Astrocyte (in vitro differentiated cells and primary cell): ENCODE measurements at regions not wholly inside any gene's neighbourhood (a gene's known extent, or its start where the extent isn't known, plus 50 kb on each side); places are given as distances from the start of the nearest gene placed in this dataset.

Experiments
- DNase-seq: peaks from one replicate; pipeline ENCODE4 v3.0.0-alpha.2; 2010; ENCODE audit warnings: low read depth
- FAIRE-seq: peaks from 2 replicates; lab custom pipeline; 2011; peaks lifted over from hg19 to GRCh38; lab: Jason Lieb, UNC
- H2AFZ ChIP-seq: 2 replicates; pipeline ENCODE4 v1.6.0; 2012; ENCODE audit warnings: low read depth, low read length, inconsistent platforms
- H3K27ac ChIP-seq: 2 replicates; pipeline ENCODE4 v1.5.1; 2011; ENCODE audit warnings: low read depth, low read length, inconsistent platforms
- H3K27me3 ChIP-seq: 2 replicates; pipeline ENCODE4 v1.6.0; 2011; ENCODE audit warnings: low read length, inconsistent platforms; ENCODE audit not compliant: insufficient read depth
- H3K36me3 ChIP-seq: 2 replicates; pipeline ENCODE4 v1.5.1; 2011; ENCODE audit warnings: low read length, inconsistent platforms; ENCODE audit not compliant: insufficient read depth
- H3K4me1 ChIP-seq: 2 replicates; pipeline ENCODE4 v1.5.1; 2011; ENCODE audit warnings: low read length, inconsistent platforms; ENCODE audit not compliant: insufficient read depth
- H3K4me2 ChIP-seq: 2 replicates; pipeline ENCODE4 v1.6.0; 2012; ENCODE audit warnings: low read length, inconsistent platforms
- H3K4me3 ChIP-seq: 2 replicates; pipeline ENCODE4 v1.5.1; 2011; ENCODE audit warnings: low read depth, mild to moderate bottlenecking, low read length, inconsistent platforms; ENCODE audit not compliant: insufficient read depth
- H3K79me2 ChIP-seq: 2 replicates; pipeline ENCODE4 v1.6.0; 2012; ENCODE audit warnings: mild to moderate bottlenecking, low read length, inconsistent platforms; ENCODE audit not compliant: insufficient read depth
- H3K9ac ChIP-seq: 2 replicates; pipeline ENCODE4 v1.6.0; 2012; ENCODE audit warnings: mild to moderate bottlenecking, low read length, inconsistent platforms
- H3K9me3 ChIP-seq: 2 replicates; pipeline ENCODE4 v1.5.1; 2012; ENCODE audit warnings: low read depth, mild to moderate bottlenecking, low read length, inconsistent platforms; ENCODE audit not compliant: insufficient read depth
- H4K20me1 ChIP-seq: 2 replicates; pipeline ENCODE4 v1.6.0; 2012; ENCODE audit warnings: low read length, inconsistent platforms; ENCODE audit not compliant: insufficient read depth
- H3K27ac Mint-ChIP-seq: one replicate; pipeline ENCODE4 v1.8.0; 2021; ENCODE audit warnings: mild to moderate bottlenecking, mixed read lengths; ENCODE audit not compliant: unreplicated experiment
- H3K27me3 Mint-ChIP-seq: one replicate; pipeline ENCODE4 v1.8.0; 2021; ENCODE audit warnings: low read depth, mixed read lengths; ENCODE audit not compliant: unreplicated experiment
- H3K36me3 Mint-ChIP-seq: one replicate; pipeline ENCODE4 v1.8.0; 2021; ENCODE audit warnings: low read depth, mixed read lengths; ENCODE audit not compliant: unreplicated experiment
- H3K4me1 Mint-ChIP-seq: one replicate; pipeline ENCODE4 v1.8.0; 2021; ENCODE audit warnings: low read depth, mixed read lengths; ENCODE audit not compliant: unreplicated experiment
- H3K4me3 Mint-ChIP-seq: one replicate; pipeline ENCODE4 v1.8.0; 2021; ENCODE audit warnings: mild to moderate bottlenecking, moderate library complexity, mixed read lengths; ENCODE audit not compliant: unreplicated experiment
- H3K9me3 Mint-ChIP-seq: one replicate; pipeline ENCODE4 v1.8.0; 2021; ENCODE audit warnings: mild to moderate bottlenecking, mixed read lengths; ENCODE audit not compliant: unreplicated experiment
- CTCF ChIP-seq: IDR thresholded peaks from 2 replicates; pipeline ENCODE4 v1.5.1; 2011; ENCODE audit warnings: low read depth, mild to moderate bottlenecking, inconsistent platforms, low read length, moderate library complexity; ENCODE audit not compliant: insufficient read depth
- EZH2 ChIP-seq: IDR thresholded peaks from 2 replicates; pipeline ENCODE4 v1.6.1; 2012; ENCODE audit warnings: mild to moderate bottlenecking, low read length, inconsistent platforms; ENCODE audit not compliant: insufficient read depth

GRCh38 chr2:22126978-22127377 lies 1003.2 kb downstream of the TDRD15 start:
- no peak overlapping the region for H3K27ac ChIP-seq
- H3K4me3 ChIP-seq: no peak overlapping the region
- TF ChIP-seq EZH2 (no peak), CTCF (no peak)
- no peaks in the 10 kb centered on the region for H3K27me3 ChIP-seq
- DNase-seq: no peak
- H2AFZ ChIP-seq: no peak overlapping the region
- H3K27ac Mint-ChIP-seq: no peak overlapping the region
- no peaks in the 10 kb centered on the region for H3K36me3 ChIP-seq
- no peak overlapping the region for H3K4me2 ChIP-seq
- no peaks in the 10 kb centered on the region for H3K79me2 ChIP-seq
- no peaks in the 10 kb centered on the region for H3K36me3 Mint-ChIP-seq
- peaks cover 2% of the 10 kb centered on the region for H3K4me1 Mint-ChIP-seq
- no peaks in the 10 kb centered on the region for H3K4me1 ChIP-seq
- H3K9me3 Mint-ChIP-seq: peaks cover 3% of the 10 kb centered on the region
- H3K9me3 ChIP-seq: peaks cover 5% of the 10 kb centered on the region
- no peak overlapping the region for H3K4me3 Mint-ChIP-seq
- FAIRE-seq: no peak
- no peak overlapping the region for H3K9ac ChIP-seq
- no peaks in the 10 kb centered on the region for H3K27me3 Mint-ChIP-seq
- H4K20me1 ChIP-seq: no peaks in the 10 kb centered on the region

- H3K4me1 Mint-ChIP-seq: no peaks in the 10 kb centered on the region
- no peak overlapping the region for H2AFZ ChIP-seq
- no peak overlapping the region for H3K9ac ChIP-seq
- H3K27me3 Mint-ChIP-seq: no peaks in the 10 kb centered on the region
- H3K4me3 ChIP-seq: no peak overlapping the region
- no peak overlapping the region for H3K27ac Mint-ChIP-seq
- H4K20me1 ChIP-seq: no peaks in the 10 kb centered on the region
- no peak overlapping the region for H3K27ac ChIP-seq
- no peaks in the 10 kb centered on the region for H3K4me1 ChIP-seq
- H3K9me3 ChIP-seq: no peaks in the 10 kb centered on the region
- FAIRE-seq (no peak), DNase-seq (no peak)
- H3K9me3 Mint-ChIP-seq: no peaks in the 10 kb centered on the region
- TF ChIP-seq EZH2: no peak
- no peak for TF ChIP-seq CTCF
- H3K4me2 ChIP-seq: no peak overlapping the region
- no peak overlapping the region for H3K4me3 Mint-ChIP-seq
- H3K79me2 ChIP-seq: no peaks in the 10 kb centered on the region
- H3K27me3 ChIP-seq: no peaks in the 10 kb centered on the region
- no peaks in the 10 kb centered on the region for H3K36me3 ChIP-seq
- H3K36me3 Mint-ChIP-seq: no peaks in the 10 kb centered on the region
These were observed 1010.7 kb downstream of the TDRD15 start for GRCh38 chr2:22134421-22134820.

- Histone ChIP-seq H2AFZ (no peak overlapping the region), H3K27ac (no peak overlapping the region)
These were observed 1012.7 kb downstream of the TDRD15 start for GRCh38 chr2:22136446-22136845.

More at GRCh38 chr2:22136446-22136845, 1012.7 kb downstream of the TDRD15 start:
- H4K20me1 ChIP-seq: no peaks in the 10 kb centered on the region
- no peaks in the 10 kb centered on the region for H3K4me1 ChIP-seq
- H3K4me3 ChIP-seq: no peak overlapping the region
- no peaks in the 10 kb centered on the region for H3K9me3 ChIP-seq
- FAIRE-seq: no peak
- H3K4me3 Mint-ChIP-seq: no peak overlapping the region
- no peaks in the 10 kb centered on the region for H3K4me1 Mint-ChIP-seq
- no peak for DNase-seq
- H3K9ac ChIP-seq: no peak overlapping the region
- H3K36me3 ChIP-seq: no peaks in the 10 kb centered on the region
- H3K9me3 Mint-ChIP-seq: no peaks in the 10 kb centered on the region
- no peaks in the 10 kb centered on the region for H3K36me3 Mint-ChIP-seq
- H3K79me2 ChIP-seq: no peaks in the 10 kb centered on the region
- H3K27me3 Mint-ChIP-seq: no peaks in the 10 kb centered on the region
- H3K4me2 ChIP-seq: no peak overlapping the region
- H3K27me3 ChIP-seq: no peaks in the 10 kb centered on the region
- no peak for TF ChIP-seq EZH2
- no peak for TF ChIP-seq CTCF
- H3K27ac Mint-ChIP-seq: no peak overlapping the region
